Activated effector memory CD4-positive, alpha-beta T cell treated with anti-CD3 and anti-CD28 coated beads, Interleukin-2, amount 50 U/mL, for 16 hours (primary cell): ENCODE measurements at regions not wholly inside any gene's neighbourhood (a gene's known extent, or its start where the extent isn't known, plus 50 kb on each side); places are given as distances from the start of the nearest gene placed in this dataset.
A peak's percentile ranks its signal among the peaks of the same experiment; 100 is the strongest.
"Not testable (repeated sequence)": the region's sequence is repeated elsewhere in the genome, so short reads cannot be mapped to it uniquely, and the experiment has no call there.

Experiments
- DNase-seq: peaks from one replicate; pipeline ENCODE4 v3.0.0-alpha.2; 2020

GRCh38 chr1:192418552-192419285, 101.9 kb downstream of the RGS21 start:
- DNase-seq, result no peak

- DNase-seq, result no peak
These were observed 113.9 kb downstream of the RGS21 start for GRCh38 chr1:192430644-192431043.

GRCh38 chr1:192435704-192436103, 118.9 kb downstream of the RGS21 start:
- no peak for DNase-seq

GRCh38 chr1:192436441-192437078, 119.8 kb downstream of the RGS21 start:
- DNase-seq, result no peak

GRCh38 chr1:192438737-192439136, 121.9 kb downstream of the RGS21 start:
- no peak for DNase-seq

GRCh38 chr1:192439373-192440025, 122.7 kb downstream of the RGS21 start:
- DNase-seq, result no peak

GRCh38 chr1:192441492-192441891, 124.7 kb downstream of the RGS21 start:
- DNase-seq, result no peak

- no peak for DNase-seq
These were observed 125.9 kb downstream of the RGS21 start for GRCh38 chr1:192442736-192443135.

- DNase-seq, result no peak
These were observed 126.8 kb downstream of the RGS21 start for GRCh38 chr1:192443616-192444015.

- DNase-seq, result no peak
These were observed 128.4 kb downstream of the RGS21 start for GRCh38 chr1:192445241-192445640.

GRCh38 chr1:192445839-192446489, 129.2 kb downstream of the RGS21 start:
- peak; percentile 76 for DNase-seq

- DNase-seq, result no peak
These were observed 127.5 kb upstream of the RGS1 start for GRCh38 chr1:192448026-192448578.

- no peak for DNase-seq
These were observed 122.1 kb upstream of the RGS1 start for GRCh38 chr1:192453360-192453992.

- no peak for DNase-seq
These were observed 116.1 kb upstream of the RGS1 start for GRCh38 chr1:192459467-192459866.

- DNase-seq, result no peak
These were observed 113.9 kb upstream of the RGS1 start for GRCh38 chr1:192461684-192462083.

GRCh38 chr1:192462616-192463015, 113.0 kb upstream of the RGS1 start:
- DNase-seq, result no peak

GRCh38 chr1:192463661-192464060, 111.9 kb upstream of the RGS1 start:
- no peak for DNase-seq

- DNase-seq, result not testable (repeated sequence)
These were observed 110.4 kb upstream of the RGS1 start for GRCh38 chr1:192465221-192465620.

- no peak for DNase-seq
These were observed 101.4 kb upstream of the RGS1 start for GRCh38 chr1:192474080-192474683.

- DNase-seq, result no peak
These were observed 100.2 kb upstream of the RGS1 start for GRCh38 chr1:192475329-192475728.

GRCh38 chr1:192475970-192476369, 99.6 kb upstream of the RGS1 start:
- DNase-seq, result no peak

GRCh38 chr1:192476802-192477298, 98.7 kb upstream of the RGS1 start:
- DNase-seq, result no peak
